ENCODE measurements at regions not wholly inside any gene's neighbourhood (a gene's known extent, or its start where the extent isn't known, plus 50 kb on each side); places are given as distances from the start of the nearest gene placed in this dataset.

GRCh38 chr7:82669141-82669540 is 225.6 kb upstream of the CACNA2D1 start:
- Histone ChIP-seq H4K20me1 (ENCODE audit: insufficient read depth) (no peaks in the 10 kb centered on the region), H3K4me3 (no peak overlapping the region), H3K79me2 (ENCODE audit: low read depth) (no peaks in the 10 kb centered on the region), H2AFZ (no peak overlapping the region), H3K36me3 (ENCODE audit: low read depth) (no peaks in the 10 kb centered on the region), H3K4me2 (no peak overlapping the region), H3K9me2 (ENCODE audit: insufficient read depth) (no peaks in the 10 kb centered on the region), H3K9me3 (ENCODE audit: insufficient read depth, low read depth) (no peaks in the 10 kb centered on the region), H3K4me1 (replicated peaks; ENCODE audit: insufficient read depth) (no peaks in the 10 kb centered on the region), H3K27me3 (ENCODE audit: insufficient read depth, low read depth) (no peaks in the 10 kb centered on the region), H3K27ac (no peak overlapping the region), H3F3A (ENCODE audit: insufficient read depth, low read depth) (no peaks in the 10 kb centered on the region)
- BruUV-seq (replicated peaks), result no TSS peak
- intact Hi-C loops (cut with micrococcal nuclease; ENCODE audit: unreplicated experiment), result no loop called here
- ChIA-PET POLR2A (ENCODE audit: unreplicated experiment) (no interaction called here), CTCF (no interaction called here)
- DNase-seq, result no peak
- TF ChIP-seq, protein P1, sequence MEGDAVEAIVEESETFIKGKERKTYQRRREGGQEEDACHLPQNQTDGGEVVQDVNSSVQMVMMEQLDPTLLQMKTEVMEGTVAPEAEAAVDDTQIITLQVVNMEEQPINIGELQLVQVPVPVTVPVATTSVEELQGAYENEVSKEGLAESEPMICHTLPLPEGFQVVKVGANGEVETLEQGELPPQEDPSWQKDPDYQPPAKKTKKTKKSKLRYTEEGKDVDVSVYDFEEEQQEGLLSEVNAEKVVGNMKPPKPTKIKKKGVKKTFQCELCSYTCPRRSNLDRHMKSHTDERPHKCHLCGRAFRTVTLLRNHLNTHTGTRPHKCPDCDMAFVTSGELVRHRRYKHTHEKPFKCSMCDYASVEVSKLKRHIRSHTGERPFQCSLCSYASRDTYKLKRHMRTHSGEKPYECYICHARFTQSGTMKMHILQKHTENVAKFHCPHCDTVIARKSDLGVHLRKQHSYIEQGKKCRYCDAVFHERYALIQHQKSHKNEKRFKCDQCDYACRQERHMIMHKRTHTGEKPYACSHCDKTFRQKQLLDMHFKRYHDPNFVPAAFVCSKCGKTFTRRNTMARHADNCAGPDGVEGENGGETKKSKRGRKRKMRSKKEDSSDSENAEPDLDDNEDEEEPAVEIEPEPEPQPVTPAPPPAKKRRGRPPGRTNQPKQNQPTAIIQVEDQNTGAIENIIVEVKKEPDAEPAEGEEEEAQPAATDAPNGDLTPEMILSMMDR (conservative IDR thresholded peaks at IDR 0.05), result no peak
- TF ChIP-seq EZH2 (IDR thresholded peaks at IDR 0.05; ENCODE audit: low read depth), result no peak

DNA sequence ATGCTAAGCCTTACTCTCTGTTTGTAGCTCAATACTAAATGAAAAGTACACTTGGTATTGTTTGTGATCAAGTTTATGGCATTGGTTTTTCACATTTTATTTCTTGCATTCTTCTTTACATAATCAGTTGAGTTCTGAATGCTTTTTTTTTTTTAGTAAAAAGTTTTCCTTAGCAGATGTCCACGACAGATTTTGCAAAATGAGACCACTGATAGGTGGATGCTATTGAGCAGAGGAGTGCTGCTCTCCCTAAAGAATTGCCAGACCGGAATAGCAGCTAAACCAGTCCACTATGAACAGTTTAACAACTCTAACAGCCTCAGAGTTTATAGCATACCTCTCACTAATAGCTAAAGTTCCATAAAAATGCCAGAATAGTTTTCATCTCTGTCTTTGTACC is 225.1 kb upstream of the CACNA2D1 start:
- Histone ChIP-seq H4K20me1 (ENCODE audit: insufficient read depth) (no peaks in the 10 kb centered on the region), H3F3A (ENCODE audit: insufficient read depth, low read depth) (no peaks in the 10 kb centered on the region), H3K4me2 (no peak overlapping the region), H3K27ac (no peak overlapping the region), H2AFZ (no peak overlapping the region), H3K79me2 (ENCODE audit: low read depth) (no peaks in the 10 kb centered on the region), H3K9me3 (ENCODE audit: insufficient read depth, low read depth) (no peaks in the 10 kb centered on the region), H3K4me1 (replicated peaks; ENCODE audit: insufficient read depth) (no peaks in the 10 kb centered on the region), H3K4me3 (no peak overlapping the region), H3K27me3 (ENCODE audit: insufficient read depth, low read depth) (no peaks in the 10 kb centered on the region), H3K9me2 (ENCODE audit: insufficient read depth) (no peaks in the 10 kb centered on the region), H3K36me3 (ENCODE audit: low read depth) (no peaks in the 10 kb centered on the region)
- intact Hi-C loops (cut with micrococcal nuclease; ENCODE audit: unreplicated experiment), result no loop called here
- ChIA-PET CTCF (no interaction called here), POLR2A (ENCODE audit: unreplicated experiment) (no interaction called here)
- TF ChIP-seq EZH2 (IDR thresholded peaks at IDR 0.05; ENCODE audit: low read depth), result no peak
- TF ChIP-seq, protein P1 (conservative IDR thresholded peaks at IDR 0.05), result no peak
- no peak for DNase-seq
- BruUV-seq (replicated peaks), result no TSS peak

DNA sequence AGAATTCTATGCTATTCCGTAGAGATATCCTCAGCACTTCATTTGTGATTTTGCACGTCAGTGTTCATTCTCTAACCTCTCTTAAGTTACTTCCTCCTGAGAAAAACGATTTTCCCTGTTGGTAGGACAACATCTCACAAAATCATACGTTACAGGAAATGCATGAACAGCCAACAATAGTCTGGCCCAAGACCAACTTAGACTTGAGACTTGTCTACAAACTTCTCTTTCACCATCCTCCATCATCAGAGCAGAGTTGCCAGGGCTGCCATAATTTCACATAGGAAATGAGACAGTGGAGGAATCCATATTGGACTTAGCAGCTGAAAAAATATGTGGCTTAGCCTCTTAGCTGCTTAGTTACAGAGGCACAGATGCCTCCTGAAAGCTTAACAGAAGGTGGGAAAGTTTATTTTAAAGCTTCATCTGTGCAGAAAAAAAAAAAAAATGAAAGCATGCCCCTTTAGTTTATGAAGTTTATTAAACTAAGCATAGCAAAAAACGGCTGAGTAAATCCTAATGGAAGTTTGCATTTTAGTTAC is 222.5 kb upstream of the CACNA2D1 start:
- CTCF ChIA-PET, result no interaction called here

More for the DNA sequence above, 222.5 kb upstream of the CACNA2D1 start:
- Histone ChIP-seq H2AFZ (peak overlapping the region; percentile 56), H3K4me2 (no peak overlapping the region), H3K4me3 (no peak overlapping the region), H3K4me1 (replicated peaks; ENCODE audit: insufficient read depth) (no peaks in the 10 kb centered on the region), H3K79me2 (ENCODE audit: low read depth) (no peaks in the 10 kb centered on the region), H3K36me3 (ENCODE audit: low read depth) (no peaks in the 10 kb centered on the region), H3K9me2 (ENCODE audit: insufficient read depth) (no peaks in the 10 kb centered on the region), H3F3A (ENCODE audit: insufficient read depth, low read depth) (no peaks in the 10 kb centered on the region), H3K27me3 (ENCODE audit: insufficient read depth, low read depth) (no peaks in the 10 kb centered on the region), H4K20me1 (ENCODE audit: insufficient read depth) (no peaks in the 10 kb centered on the region), H3K9me3 (ENCODE audit: insufficient read depth, low read depth) (no peaks in the 10 kb centered on the region), H3K27ac (no peak overlapping the region)
- intact Hi-C loops (cut with micrococcal nuclease; ENCODE audit: unreplicated experiment), result no loop called here
- POLR2A ChIA-PET (ENCODE audit: unreplicated experiment), result no interaction called here
- no peak for DNase-seq
- TF ChIP-seq, protein P1 (conservative IDR thresholded peaks at IDR 0.05), result no peak
- no peak for TF ChIP-seq EZH2 (IDR thresholded peaks at IDR 0.05; ENCODE audit: low read depth)
- no TSS peak for BruUV-seq (replicated peaks)

Measured in PC-9 (cell line).